NCI-H526 treated with DMSO at 0.1 percent for 48 hours (cell line): ENCODE measurements at regions not wholly inside any gene's neighbourhood (a gene's known extent, or its start where the extent isn't known, plus 50 kb on each side); places are given as distances from the start of the nearest gene placed in this dataset.
"Not testable (repeated sequence)": the region's sequence is repeated elsewhere in the genome, so short reads cannot be mapped to it uniquely, and the experiment has no call there.

Experiments
- DNase-seq: peaks from one replicate; lab custom pipeline; 2025; lab: John Stamatoyannopoulos, UW

GRCh38 chr14:106661561-106661960 lies 1135.2 kb downstream of the TMEM121 start:
- peak; percentile 16 for DNase-seq

- no peak for DNase-seq
These were observed 1136.7 kb downstream of the TMEM121 start for GRCh38 chr14:106662936-106663550.

GRCh38 chr14:106663805-106664410 lies 1137.5 kb downstream of the TMEM121 start:
- DNase-seq, result not testable (repeated sequence)

GRCh38 chr14:106665814-106666213 lies 1139.4 kb downstream of the TMEM121 start:
- DNase-seq, result peak; percentile 55

GRCh38 chr14:106666341-106666740 lies 1140.0 kb downstream of the TMEM121 start:
- peak; percentile 87 for DNase-seq

- no peak for DNase-seq
These were observed 1143.6 kb downstream of the TMEM121 start for GRCh38 chr14:106670011-106670410.

GRCh38 chr14:106674093-106674492 lies 1147.7 kb downstream of the TMEM121 start:
- DNase-seq, result not testable (repeated sequence)

GRCh38 chr14:106674509-106675125 lies 1148.2 kb downstream of the TMEM121 start:
- DNase-seq, result peak; percentile 15

GRCh38 chr14:106675716-106676115 lies 1149.3 kb downstream of the TMEM121 start:
- peak; percentile 84 for DNase-seq

- no peak for DNase-seq
These were observed 1153.4 kb downstream of the TMEM121 start for GRCh38 chr14:106679776-106680175.

GRCh38 chr14:106681161-106681560 lies 1154.8 kb downstream of the TMEM121 start:
- DNase-seq, result no peak

- peak; percentile 30 for DNase-seq
These were observed 1155.2 kb downstream of the TMEM121 start for GRCh38 chr14:106681568-106681967.

GRCh38 chr14:106683631-106684030 lies 1157.2 kb downstream of the TMEM121 start:
- DNase-seq, result no peak

- DNase-seq, result no peak
These were observed 1160.2 kb downstream of the TMEM121 start for GRCh38 chr14:106686533-106686932.

- DNase-seq, result no peak
These were observed 1164.0 kb downstream of the TMEM121 start for GRCh38 chr14:106690333-106690891.

- no peak for DNase-seq
These were observed 1165.4 kb downstream of the TMEM121 start for GRCh38 chr14:106691601-106692291.

GRCh38 chr14:106694638-106695393 lies 1168.4 kb downstream of the TMEM121 start:
- peak; percentile 25 for DNase-seq

GRCh38 chr14:106698620-106699267 lies 1172.4 kb downstream of the TMEM121 start:
- DNase-seq, result not testable (repeated sequence)

- not testable (repeated sequence) for DNase-seq
These were observed 1177.3 kb downstream of the TMEM121 start for GRCh38 chr14:106703651-106704050.

- DNase-seq, result not testable (repeated sequence)
These were observed 1180.1 kb downstream of the TMEM121 start for GRCh38 chr14:106706488-106706887.

GRCh38 chr14:106710187-106710586 lies 1183.8 kb downstream of the TMEM121 start:
- DNase-seq, result not testable (repeated sequence)
